ENCODE measurements at regions not wholly inside any gene's neighbourhood (a gene's known extent, or its start where the extent isn't known, plus 50 kb on each side); places are given as distances from the start of the nearest gene placed in this dataset.

DNA sequence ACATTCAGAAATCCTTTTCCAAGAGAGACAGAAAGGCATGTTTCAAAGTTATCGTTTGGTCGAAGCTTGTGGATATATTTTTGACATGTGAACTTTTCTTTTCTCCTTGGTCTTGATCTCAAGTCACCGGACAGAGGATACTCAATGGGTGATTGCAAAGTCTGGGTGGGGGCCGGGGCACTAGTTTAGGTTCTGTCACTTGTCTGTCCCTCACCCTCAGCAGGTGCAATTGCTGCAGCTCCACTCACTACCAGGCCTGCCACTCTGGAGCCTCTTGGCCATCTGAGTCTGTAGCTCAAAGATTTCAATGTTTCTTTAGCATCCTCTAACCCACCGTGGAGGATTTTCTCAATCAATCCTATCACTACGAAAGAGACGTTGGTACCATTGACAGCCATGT, 246.0 kb upstream of the C1orf174 start:
- TF ChIP-seq, protein P1, sequence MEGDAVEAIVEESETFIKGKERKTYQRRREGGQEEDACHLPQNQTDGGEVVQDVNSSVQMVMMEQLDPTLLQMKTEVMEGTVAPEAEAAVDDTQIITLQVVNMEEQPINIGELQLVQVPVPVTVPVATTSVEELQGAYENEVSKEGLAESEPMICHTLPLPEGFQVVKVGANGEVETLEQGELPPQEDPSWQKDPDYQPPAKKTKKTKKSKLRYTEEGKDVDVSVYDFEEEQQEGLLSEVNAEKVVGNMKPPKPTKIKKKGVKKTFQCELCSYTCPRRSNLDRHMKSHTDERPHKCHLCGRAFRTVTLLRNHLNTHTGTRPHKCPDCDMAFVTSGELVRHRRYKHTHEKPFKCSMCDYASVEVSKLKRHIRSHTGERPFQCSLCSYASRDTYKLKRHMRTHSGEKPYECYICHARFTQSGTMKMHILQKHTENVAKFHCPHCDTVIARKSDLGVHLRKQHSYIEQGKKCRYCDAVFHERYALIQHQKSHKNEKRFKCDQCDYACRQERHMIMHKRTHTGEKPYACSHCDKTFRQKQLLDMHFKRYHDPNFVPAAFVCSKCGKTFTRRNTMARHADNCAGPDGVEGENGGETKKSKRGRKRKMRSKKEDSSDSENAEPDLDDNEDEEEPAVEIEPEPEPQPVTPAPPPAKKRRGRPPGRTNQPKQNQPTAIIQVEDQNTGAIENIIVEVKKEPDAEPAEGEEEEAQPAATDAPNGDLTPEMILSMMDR (conservative IDR thresholded peaks at IDR 0.05; ENCODE audit: low read depth, low read length): no peak
- no peak for TF ChIP-seq POLR2A (IDR thresholded peaks at IDR 0.05; ENCODE audit: low read depth, low read length)
